OCI-LY3 (cell line): ENCODE measurements at regions not wholly inside any gene's neighbourhood (a gene's known extent, or its start where the extent isn't known, plus 50 kb on each side); places are given as distances from the start of the nearest gene placed in this dataset.

ENCODE experiments used
- H2AFZ ChIP-seq: fragments of 200-600, 300-600 bp; shearing (Covaris generic); 2 replicates; pipeline ENCODE4 v1.6.0; 2014; ENCODE audit warnings: antibody characterized with exemption, low read depth, low read length
- H3K27ac ChIP-seq: fragments of 200-600, 300-600 bp; sonication (generic); 2 replicates; pipeline ENCODE4 v1.5.1; 2014; ENCODE audit warnings: mild to moderate bottlenecking, low read length, moderate library complexity, mixed read lengths
- H3K27me3 ChIP-seq: fragments of 200-600, 300-600 bp; sonication (generic); 2 replicates; pipeline ENCODE4 v1.6.1; 2014; ENCODE audit warnings: low read depth, low read length, mixed read lengths
- H3K36me3 ChIP-seq: fragments of 200-600, 300-600 bp; sonication (generic); replicated peaks from 2 replicates; pipeline ENCODE3; 2014; ENCODE audit warnings: low read depth, low read length, mixed read lengths
- H3K4me1 ChIP-seq: fragments of 300-600, 200-600 bp; sonication (generic); 2 replicates; pipeline ENCODE4 v1.6.1; 2014; ENCODE audit warnings: low read length, mixed read lengths
- H3K4me2 ChIP-seq: fragments of 200-600, 300-600 bp; sonication (generic); 2 replicates; pipeline ENCODE4 v1.6.1; 2014; ENCODE audit warnings: low read length, mixed read lengths
- H3K4me3 ChIP-seq: fragments of 300-600, 200-600 bp; sonication (generic); 2 replicates; pipeline ENCODE4 v1.5.1; 2014; ENCODE audit warnings: antibody characterized with exemption, mild to moderate bottlenecking, low read length, moderate library complexity
- H3K79me2 ChIP-seq: fragments of 300-600, 200-600 bp; shearing (Covaris generic); 2 replicates; pipeline ENCODE4 v1.6.1; 2014; ENCODE audit warnings: mild to moderate bottlenecking, low read length, mixed read lengths
- H3K9ac ChIP-seq: fragments of 300-600, 200-600 bp; shearing (Covaris generic); 2 replicates; pipeline ENCODE4 v1.6.0; 2014; ENCODE audit warnings: mild to moderate bottlenecking, low read length, moderate library complexity
- H3K9me3 ChIP-seq: fragments of 200-600, 300-600 bp; shearing (Covaris generic); 2 replicates; pipeline ENCODE4 v1.6.1; 2014; ENCODE audit warnings: low read length, mixed read lengths; ENCODE audit not compliant: insufficient read depth
- H4K20me1 ChIP-seq: fragments of 200-600, 300-600 bp; sonication (generic); 2 replicates; pipeline ENCODE4 v1.6.1; 2016; ENCODE audit warnings: low read length, mixed read lengths; ENCODE audit not compliant: insufficient read depth
- EZH2phosphoT487 ChIP-seq: fragments of 200-600 bp; shearing (Covaris generic); IDR thresholded peaks from 2 replicates; pipeline ENCODE4 v1.6.1; 2018; ENCODE audit warnings: antibody characterized with exemption, mixed run types, low read depth
- TF ChIP-seq, protein P1 (sequence below): fragments of 200-600, 300-600 bp; sonication (generic); IDR thresholded peaks from 2 replicates; pipeline ENCODE4 v1.5.1; 2014; ENCODE audit warnings: antibody characterized with exemption, low read length, low read depth

DNA sequence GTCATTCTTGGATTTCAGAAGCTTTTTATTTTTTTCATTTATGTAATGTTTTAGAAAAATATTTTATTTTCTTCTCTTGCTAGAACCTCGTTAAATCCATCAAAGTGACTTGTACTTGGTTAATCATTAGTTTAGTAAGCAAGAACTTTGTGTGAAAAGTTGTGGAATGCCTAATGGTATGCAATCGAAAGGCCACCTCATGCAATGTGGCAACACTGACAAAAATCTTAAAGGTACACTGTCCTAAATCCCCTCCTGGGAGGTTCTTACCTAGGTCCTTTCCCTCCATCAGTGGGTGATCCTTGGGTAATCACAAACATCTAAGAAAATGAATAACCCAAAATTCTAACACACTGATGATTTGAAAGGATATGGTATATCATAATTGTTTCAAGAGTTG lies 304.2 kb downstream of the DNAH5 start:
- no peaks in the 10 kb centered on the region for H3K79me2 ChIP-seq
- no peak overlapping the region for H3K9ac ChIP-seq
- H3K27ac ChIP-seq: no peak overlapping the region
- no peaks in the 10 kb centered on the region for H4K20me1 ChIP-seq
- H3K4me1 ChIP-seq: no peaks in the 10 kb centered on the region
- no peaks in the 10 kb centered on the region for H3K27me3 ChIP-seq
- H3K36me3 ChIP-seq: no peaks in the 10 kb centered on the region
- no peak overlapping the region for H3K4me3 ChIP-seq
- no peak overlapping the region for H2AFZ ChIP-seq
- TF ChIP-seq EZH2phosphoT487: no peak
- TF ChIP-seq, protein P1, sequence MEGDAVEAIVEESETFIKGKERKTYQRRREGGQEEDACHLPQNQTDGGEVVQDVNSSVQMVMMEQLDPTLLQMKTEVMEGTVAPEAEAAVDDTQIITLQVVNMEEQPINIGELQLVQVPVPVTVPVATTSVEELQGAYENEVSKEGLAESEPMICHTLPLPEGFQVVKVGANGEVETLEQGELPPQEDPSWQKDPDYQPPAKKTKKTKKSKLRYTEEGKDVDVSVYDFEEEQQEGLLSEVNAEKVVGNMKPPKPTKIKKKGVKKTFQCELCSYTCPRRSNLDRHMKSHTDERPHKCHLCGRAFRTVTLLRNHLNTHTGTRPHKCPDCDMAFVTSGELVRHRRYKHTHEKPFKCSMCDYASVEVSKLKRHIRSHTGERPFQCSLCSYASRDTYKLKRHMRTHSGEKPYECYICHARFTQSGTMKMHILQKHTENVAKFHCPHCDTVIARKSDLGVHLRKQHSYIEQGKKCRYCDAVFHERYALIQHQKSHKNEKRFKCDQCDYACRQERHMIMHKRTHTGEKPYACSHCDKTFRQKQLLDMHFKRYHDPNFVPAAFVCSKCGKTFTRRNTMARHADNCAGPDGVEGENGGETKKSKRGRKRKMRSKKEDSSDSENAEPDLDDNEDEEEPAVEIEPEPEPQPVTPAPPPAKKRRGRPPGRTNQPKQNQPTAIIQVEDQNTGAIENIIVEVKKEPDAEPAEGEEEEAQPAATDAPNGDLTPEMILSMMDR: no peak
- H3K4me2 ChIP-seq: no peak overlapping the region
- no peaks in the 10 kb centered on the region for H3K9me3 ChIP-seq

- Histone ChIP-seq H2AFZ (no peak overlapping the region), H3K4me3 (no peak overlapping the region)
Measured at GRCh38 chr5:13632676-13633075, 311.8 kb downstream of the DNAH5 start.

DNA sequence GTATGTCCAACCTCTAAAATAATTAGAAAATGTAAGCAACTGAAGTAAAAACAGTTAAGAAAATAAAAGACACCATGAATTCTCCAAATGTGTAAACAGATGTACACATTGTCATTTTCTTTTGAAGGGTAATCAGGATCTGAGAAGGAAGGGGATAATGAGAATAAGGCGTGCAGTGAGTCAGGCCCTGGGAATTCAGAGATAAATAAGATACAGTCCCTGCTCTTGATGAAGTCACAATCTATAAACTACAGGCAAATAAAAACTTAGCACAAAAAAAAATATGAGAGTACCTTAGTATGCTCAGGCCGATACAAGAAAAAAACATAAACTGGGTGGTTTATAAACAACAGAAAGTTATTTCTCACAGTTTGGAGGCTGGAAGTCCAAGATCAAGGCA lies 315.3 kb downstream of the DNAH5 start:
- H3K27ac ChIP-seq: no peak overlapping the region
- no peaks in the 10 kb centered on the region for H3K27me3 ChIP-seq
- no peak overlapping the region for H3K9ac ChIP-seq
- H3K4me2 ChIP-seq: no peak overlapping the region
- no peaks in the 10 kb centered on the region for H3K36me3 ChIP-seq
- H3K9me3 ChIP-seq: no peaks in the 10 kb centered on the region
- no peak overlapping the region for H2AFZ ChIP-seq
- TF ChIP-seq EZH2phosphoT487: no peak
- TF ChIP-seq, protein P1: no peak
- no peaks in the 10 kb centered on the region for H4K20me1 ChIP-seq
- H3K4me1 ChIP-seq: no peaks in the 10 kb centered on the region
- no peak overlapping the region for H3K4me3 ChIP-seq
- no peaks in the 10 kb centered on the region for H3K79me2 ChIP-seq

More at GRCh38 chr5:13632676-13633075, 311.8 kb downstream of the DNAH5 start:
- Histone ChIP-seq H3K27me3 (no peaks in the 10 kb centered on the region), H3K79me2 (no peaks in the 10 kb centered on the region), H3K9ac (no peak overlapping the region), H3K4me1 (no peaks in the 10 kb centered on the region), H3K36me3 (no peaks in the 10 kb centered on the region), H4K20me1 (no peaks in the 10 kb centered on the region), H3K4me2 (no peak overlapping the region), H3K9me3 (no peaks in the 10 kb centered on the region), H3K27ac (no peak overlapping the region)
- TF ChIP-seq, protein P1: no peak
- no peak for TF ChIP-seq EZH2phosphoT487

- H4K20me1 ChIP-seq: no peaks in the 10 kb centered on the region
- no peaks in the 10 kb centered on the region for H3K27me3 ChIP-seq
- H3K9ac ChIP-seq: no peak overlapping the region
- no peak for TF ChIP-seq EZH2phosphoT487
- TF ChIP-seq, protein P1: no peak
- no peaks in the 10 kb centered on the region for H3K9me3 ChIP-seq
- no peak overlapping the region for H3K4me3 ChIP-seq
- H3K27ac ChIP-seq: no peak overlapping the region
- no peaks in the 10 kb centered on the region for H3K36me3 ChIP-seq
- no peaks in the 10 kb centered on the region for H3K79me2 ChIP-seq
- H3K4me1 ChIP-seq: no peaks in the 10 kb centered on the region
- no peak overlapping the region for H2AFZ ChIP-seq
- no peak overlapping the region for H3K4me2 ChIP-seq
Measured at GRCh38 chr5:13627673-13628454, 316.6 kb downstream of the DNAH5 start.
